ENCODE measurements at regions not wholly inside any gene's neighbourhood (a gene's known extent, or its start where the extent isn't known, plus 50 kb on each side); places are given as distances from the start of the nearest gene placed in this dataset.

DNA sequence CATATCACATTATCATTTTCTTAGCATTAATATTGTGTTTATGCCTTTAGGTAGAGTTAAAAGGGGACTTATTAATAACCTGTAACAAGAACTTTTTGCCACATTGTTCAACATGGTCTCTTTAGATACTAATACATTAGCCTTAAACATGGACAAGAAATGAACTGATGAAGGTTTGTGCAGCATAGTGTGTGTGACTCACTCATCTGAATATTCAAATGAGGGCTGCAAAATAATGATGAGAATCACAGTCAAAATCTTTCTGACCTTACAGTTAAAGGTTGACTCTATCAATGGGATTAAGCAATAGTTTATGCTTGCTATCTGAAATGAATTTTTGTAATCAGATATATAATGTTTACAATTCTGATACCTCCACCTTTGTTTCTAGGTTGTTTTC is 1189.3 kb upstream of the CITED2 start:
- intact Hi-C loops (cut with DNase I), result no loop called here
- H3K9me3 ChIP-seq, result no peaks in the 10 kb centered on the region

DNA sequence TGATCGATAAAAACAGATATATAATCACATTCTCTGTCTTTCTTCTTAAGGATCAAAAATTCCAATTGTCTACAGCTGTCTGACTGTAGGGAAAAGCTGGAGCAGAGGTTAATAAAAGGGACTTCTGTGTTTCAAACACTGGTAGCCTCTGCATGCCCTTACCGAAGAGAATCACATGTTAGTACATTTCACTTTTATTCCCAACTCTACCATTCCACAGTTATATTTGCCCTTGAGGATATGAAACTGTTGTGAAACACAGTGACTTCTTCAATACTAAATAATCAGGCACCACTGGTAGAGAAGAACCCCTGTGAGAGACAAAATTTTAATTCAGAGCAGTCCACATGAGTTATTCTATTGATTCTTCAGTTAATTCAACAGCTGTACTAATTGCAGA is 1187.3 kb upstream of the CITED2 start:
- H3K27ac ChIP-seq, result no peak overlapping the region
- no peaks in the 10 kb centered on the region for H3K4me1 ChIP-seq (replicated peaks)
- intact Hi-C loops (cut with DNase I), result no loop called here
- 93% methylated on average over 2 of the region's 2 CpGs for WGBS
- H3K4me3 ChIP-seq, result no peak overlapping the region
- no peak for TF ChIP-seq POLR2AphosphoS5 (IDR thresholded peaks at IDR 0.05)
- H3K9me3 ChIP-seq, result no peaks in the 10 kb centered on the region
- no peaks in the 10 kb centered on the region for H3K27me3 ChIP-seq (replicated peaks; ENCODE audit: insufficient read depth)
- no peak for DNase-seq (ENCODE audit: low spot score)
- H3K36me3 ChIP-seq, result no peaks in the 10 kb centered on the region

More for the DNA sequence above, 1189.3 kb upstream of the CITED2 start:
- H3K27ac ChIP-seq, result no peak overlapping the region
- H3K4me1 ChIP-seq (replicated peaks), result no peaks in the 10 kb centered on the region
- no peak overlapping the region for H3K4me3 ChIP-seq
- DNase-seq (ENCODE audit: low spot score), result no peak
- no peaks in the 10 kb centered on the region for H3K36me3 ChIP-seq
- TF ChIP-seq POLR2AphosphoS5 (IDR thresholded peaks at IDR 0.05) (no peak), POLR2A (IDR thresholded peaks at IDR 0.05) (no peak)
- TF ChIP-seq, protein P1, sequence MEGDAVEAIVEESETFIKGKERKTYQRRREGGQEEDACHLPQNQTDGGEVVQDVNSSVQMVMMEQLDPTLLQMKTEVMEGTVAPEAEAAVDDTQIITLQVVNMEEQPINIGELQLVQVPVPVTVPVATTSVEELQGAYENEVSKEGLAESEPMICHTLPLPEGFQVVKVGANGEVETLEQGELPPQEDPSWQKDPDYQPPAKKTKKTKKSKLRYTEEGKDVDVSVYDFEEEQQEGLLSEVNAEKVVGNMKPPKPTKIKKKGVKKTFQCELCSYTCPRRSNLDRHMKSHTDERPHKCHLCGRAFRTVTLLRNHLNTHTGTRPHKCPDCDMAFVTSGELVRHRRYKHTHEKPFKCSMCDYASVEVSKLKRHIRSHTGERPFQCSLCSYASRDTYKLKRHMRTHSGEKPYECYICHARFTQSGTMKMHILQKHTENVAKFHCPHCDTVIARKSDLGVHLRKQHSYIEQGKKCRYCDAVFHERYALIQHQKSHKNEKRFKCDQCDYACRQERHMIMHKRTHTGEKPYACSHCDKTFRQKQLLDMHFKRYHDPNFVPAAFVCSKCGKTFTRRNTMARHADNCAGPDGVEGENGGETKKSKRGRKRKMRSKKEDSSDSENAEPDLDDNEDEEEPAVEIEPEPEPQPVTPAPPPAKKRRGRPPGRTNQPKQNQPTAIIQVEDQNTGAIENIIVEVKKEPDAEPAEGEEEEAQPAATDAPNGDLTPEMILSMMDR (IDR thresholded peaks at IDR 0.05), result no peak
- no peaks in the 10 kb centered on the region for H3K27me3 ChIP-seq (replicated peaks; ENCODE audit: insufficient read depth)

DNA sequence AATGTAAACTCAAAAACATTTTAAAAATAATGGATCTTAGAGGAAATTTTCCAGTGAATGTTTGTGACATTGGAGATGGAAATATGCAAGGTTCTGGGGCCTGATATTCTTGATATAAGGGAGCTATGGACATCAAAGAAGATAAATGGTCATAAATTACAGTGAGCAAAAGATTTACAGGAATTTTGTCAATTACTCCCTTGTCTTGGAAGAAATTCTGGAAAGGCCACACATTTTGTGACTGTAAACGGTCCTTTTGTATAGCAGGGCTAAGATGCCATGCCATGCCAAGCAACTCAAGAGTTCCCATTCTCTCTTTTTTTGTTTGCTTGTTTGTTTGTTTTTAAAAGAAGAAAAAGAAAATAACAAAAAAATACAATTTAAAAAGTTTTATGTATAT is 1186.2 kb upstream of the CITED2 start:
- no peak for DNase-seq (ENCODE audit: low spot score)
- 79% methylated on average over 1 of the region's 1 CpG for WGBS
- H3K36me3 ChIP-seq, result no peaks in the 10 kb centered on the region
- no peaks in the 10 kb centered on the region for H3K27me3 ChIP-seq (replicated peaks; ENCODE audit: insufficient read depth)
- no peaks in the 10 kb centered on the region for H3K4me1 ChIP-seq (replicated peaks)
- no peak overlapping the region for H3K27ac ChIP-seq
- H3K9me3 ChIP-seq, result no peaks in the 10 kb centered on the region
- intact Hi-C loops (cut with DNase I), result no loop called here
- TF ChIP-seq POLR2AphosphoS5 (IDR thresholded peaks at IDR 0.05) (no peak), POLR2A (IDR thresholded peaks at IDR 0.05) (no peak)
- TF ChIP-seq, protein P1 (IDR thresholded peaks at IDR 0.05), result no peak
- H3K4me3 ChIP-seq, result no peak overlapping the region

DNA sequence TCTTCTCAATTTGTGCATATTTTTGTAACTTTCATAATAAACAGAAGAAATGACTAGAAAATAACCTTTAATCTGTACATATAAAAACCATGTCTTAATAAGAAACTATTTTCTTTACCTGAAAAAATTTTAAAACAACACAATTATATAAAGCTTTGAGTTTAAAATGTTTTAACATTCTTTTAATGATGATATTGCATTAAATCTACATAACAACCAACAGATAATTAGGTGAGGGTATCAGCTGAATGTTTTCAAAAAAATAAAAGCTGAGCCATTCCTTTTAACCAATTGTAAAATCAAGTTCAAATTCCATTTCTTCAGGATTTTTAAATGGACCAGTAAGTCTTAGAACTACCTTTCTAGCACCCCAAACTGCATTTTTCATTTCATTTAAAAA is 1185.0 kb upstream of the CITED2 start:
- intact Hi-C loops (cut with DNase I), result no loop called here

DNA sequence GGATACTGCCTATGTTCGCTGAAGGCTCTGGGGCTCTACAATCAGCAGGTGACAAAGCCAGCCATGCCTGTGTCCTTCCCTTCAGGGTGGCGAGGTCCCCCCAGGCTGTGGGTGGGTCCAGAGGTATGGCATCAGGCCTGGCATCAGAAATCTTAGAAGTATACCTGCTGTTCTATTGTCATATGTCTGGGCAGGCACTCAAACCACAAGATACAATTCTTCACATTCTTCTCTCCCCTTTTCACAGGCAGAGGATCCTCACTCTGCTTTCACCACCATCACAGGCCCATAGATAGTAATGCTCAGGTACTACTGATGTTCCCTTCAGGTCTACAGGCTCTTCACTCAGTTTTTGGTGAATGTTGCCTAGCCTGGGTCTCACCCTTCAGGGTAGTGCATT is 1180.0 kb upstream of the CITED2 start:
- H3K27me3 ChIP-seq (replicated peaks; ENCODE audit: insufficient read depth), result no peaks in the 10 kb centered on the region
- H3K36me3 ChIP-seq, result no peaks in the 10 kb centered on the region
- intact Hi-C loops (cut with DNase I), result no loop called here
- DNase-seq (ENCODE audit: low spot score), result no peak
- H3K4me1 ChIP-seq (replicated peaks), result no peaks in the 10 kb centered on the region
- H3K27ac ChIP-seq, result no peak overlapping the region
- H3K4me3 ChIP-seq, result no peak overlapping the region
- TF ChIP-seq, protein P1 (IDR thresholded peaks at IDR 0.05), result no peak
- TF ChIP-seq POLR2AphosphoS5 (IDR thresholded peaks at IDR 0.05) (no peak), POLR2A (IDR thresholded peaks at IDR 0.05) (no peak)
- H3K9me3 ChIP-seq, result no peaks in the 10 kb centered on the region
- WGBS, result 79% methylated on average over 2 of the region's 2 CpGs

More for the DNA sequence above, 1185.0 kb upstream of the CITED2 start:
- Histone ChIP-seq H3K4me3 (no peak overlapping the region), H3K36me3 (no peaks in the 10 kb centered on the region), H3K9me3 (no peaks in the 10 kb centered on the region), H3K4me1 (replicated peaks) (no peaks in the 10 kb centered on the region), H3K27ac (no peak overlapping the region), H3K27me3 (replicated peaks; ENCODE audit: insufficient read depth) (no peaks in the 10 kb centered on the region)
- TF ChIP-seq POLR2A (IDR thresholded peaks at IDR 0.05), result no peak
- no peak for DNase-seq (ENCODE audit: low spot score)

DNA sequence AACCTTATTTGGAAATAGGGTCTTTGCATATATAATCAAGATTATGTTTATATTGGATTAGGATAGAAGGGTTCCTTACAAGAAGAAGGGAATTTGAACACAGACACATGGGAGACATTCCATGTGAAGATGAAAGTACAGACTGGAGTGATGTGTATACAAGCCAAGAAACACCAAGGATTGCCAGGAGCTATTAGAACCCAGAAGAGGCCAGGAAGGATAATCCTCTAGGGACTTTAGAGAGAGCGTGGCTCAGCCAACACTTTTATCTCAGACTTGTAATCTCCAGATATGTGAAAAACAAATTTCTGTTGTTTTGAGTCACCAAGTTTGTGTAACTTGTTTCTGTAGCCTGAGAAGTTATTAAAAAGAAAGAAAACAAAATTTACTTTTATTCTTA is 1173.9 kb upstream of the CITED2 start:
- intact Hi-C loops (cut with DNase I), result no loop called here
- Histone ChIP-seq H3K4me1 (replicated peaks) (no peaks in the 10 kb centered on the region), H3K9me3 (no peaks in the 10 kb centered on the region), H3K36me3 (no peaks in the 10 kb centered on the region), H3K27me3 (replicated peaks; ENCODE audit: insufficient read depth) (no peaks in the 10 kb centered on the region), H3K27ac (no peak overlapping the region), H3K4me3 (no peak overlapping the region)
- 67% methylated on average over 1 of the region's 1 CpG for WGBS
- TF ChIP-seq, protein P1 (IDR thresholded peaks at IDR 0.05), result no peak
- no peak for TF ChIP-seq POLR2AphosphoS5 (IDR thresholded peaks at IDR 0.05)
- no peak for TF ChIP-seq POLR2A (IDR thresholded peaks at IDR 0.05)
- no peak for DNase-seq (ENCODE audit: low spot score)
